Panc1 (cell line): ENCODE measurements at regions not wholly inside any gene's neighbourhood (a gene's known extent, or its start where the extent isn't known, plus 50 kb on each side); places are given as distances from the start of the nearest gene placed in this dataset.
"Not testable (repeated sequence)": the region's sequence is repeated elsewhere in the genome, so short reads cannot be mapped to it uniquely, and the experiment has no call there.

Source experiments
- ATAC-seq: fragments of 200-7000 bp; cut with Tn5 transposase; 2 replicates; pipeline ENCODE4 v1.9.1; 2020; ENCODE audit warnings: mild to moderate bottlenecking, moderate library complexity
- BruUV-seq: library from RNA; stranded (reverse); fragments of 400-500 nt; replicated peaks from 2 replicates; lab custom pipeline; 2021; lab: Mats Ljungman, UMichigan
- CTCF ChIA-PET: fragments of 300-600 bp; sonication (Branson Sonifier 250); formaldehyde crosslinking; loops from one replicate; lab custom pipeline; 2022; ENCODE audit warnings: antibody characterized with exemption; lab: Charles Lee
- POLR2A ChIA-PET: fragments of 300-600 bp; sonication (Branson Sonifier 250); formaldehyde crosslinking; loops from one replicate; lab custom pipeline; 2022; ENCODE audit warnings: antibody characterized with exemption; lab: Charles Lee
- DNase-seq: peaks from one replicate; pipeline ENCODE4 v3.0.0-alpha.2; 2010; ENCODE audit warnings: low read depth, low spot score
- H3K27ac ChIP-seq: 2 replicates; pipeline ENCODE4 v1.5.1; 2011; ENCODE audit warnings: mild to moderate bottlenecking, low read length, inconsistent platforms
- H3K27me3 ChIP-seq: fragments of 200-500 bp; sonication (Bioruptor generic); 2 replicates; pipeline ENCODE4 v1.6.0; 2014; ENCODE audit warnings: low read length, inconsistent platforms; ENCODE audit not compliant: control insufficient read depth, insufficient read depth
- H3K36me3 ChIP-seq: fragments of 200-500 bp; sonication (Bioruptor generic); 2 replicates; pipeline ENCODE4 v1.5.1; 2014; ENCODE audit warnings: inconsistent platforms, mild to moderate bottlenecking, low read length, moderate library complexity; ENCODE audit not compliant: control insufficient read depth, insufficient read depth
- H3K4me1 ChIP-seq: 2 replicates; pipeline ENCODE4 v1.5.1; 2011; ENCODE audit warnings: inconsistent platforms, mild to moderate bottlenecking, low read length, moderate library complexity; ENCODE audit not compliant: control insufficient read depth, insufficient read depth
- H3K4me3 ChIP-seq, 2 experiments: 2 replicates each; pipeline ENCODE4 v1.5.1; 2011 to 2012; ENCODE audit warnings: low read depth in 2 of 2, low read length in 2 of 2, mild to moderate bottlenecking in 2 of 2, inconsistent platforms in 1 of 2, moderate library complexity in 1 of 2
- H3K9me3 ChIP-seq: fragments of 200-500 bp; sonication (Bioruptor generic); 2 replicates; pipeline ENCODE4 v1.5.1; 2014; ENCODE audit warnings: low read depth, mild to moderate bottlenecking, inconsistent platforms, low read length, moderate library complexity; ENCODE audit not compliant: control insufficient read depth, insufficient read depth
- POLR2AphosphoS5 ChIP-seq: IDR thresholded peaks from 2 replicates; pipeline ENCODE4 v1.6.1; 2012; ENCODE audit warnings: mild to moderate bottlenecking, low read depth, low read length, moderate library complexity
- REST ChIP-seq, 2 experiments: IDR thresholded peaks; 2 replicates each; pipeline ENCODE4 v1.6.1; 2011 to 2012; ENCODE audit warnings: low read depth in 2 of 2, control low read depth in 1 of 2, low read length in 1 of 2, mild to moderate bottlenecking in 1 of 2, moderate library complexity in 1 of 2; ENCODE audit not compliant: insufficient read depth in 1 of 2
- SIN3A ChIP-seq: IDR thresholded peaks from 2 replicates; pipeline ENCODE4 v1.6.1; 2012; ENCODE audit warnings: low read depth, mild to moderate bottlenecking, low read length, moderate library complexity, borderline replicate concordance; ENCODE audit not compliant: insufficient read depth
- TCF7L2 ChIP-seq: IDR thresholded peaks from 2 replicates; pipeline ENCODE4 v1.6.1; 2011; ENCODE audit warnings: mild to moderate bottlenecking, low read depth, low read length, inconsistent platforms
- in situ Hi-C: cut with HindIII; loops from 2 replicates; pipeline ENCODE4 v1.10.0; 2016; ENCODE audit warnings: low sequenced_read_pairs, low pct_unique_long_range_greater_than_20kb
- intact Hi-C: fragments of 100-400 bp; cut with micrococcal nuclease; formaldehyde crosslinking; loops from one replicate; pipeline ENCODE4 v1.10.0; 2022; ENCODE audit not compliant: unreplicated experiment
- TF ChIP-seq, protein P1 (sequence below): fragments of 450-650 bp; IDR thresholded peaks from 2 replicates; pipeline ENCODE4 v1.5.1; 2017; ENCODE audit warnings: mild to moderate bottlenecking

GRCh38 chr1:70587872-70588366, 176.9 kb downstream of the CTH start:
- Histone ChIP-seq H3K4me3 (no peak overlapping the region), H3K4me1 (no peaks in the 10 kb centered on the region), H3K27me3 (no peaks in the 10 kb centered on the region), H3K9me3 (no peaks in the 10 kb centered on the region), H3K27ac (no peak overlapping the region), H3K36me3 (no peaks in the 10 kb centered on the region)
- intact Hi-C loops: no loop called here
- DNase-seq: no peak
- no peak for ATAC-seq
- TF ChIP-seq TCF7L2 (no peak), POLR2AphosphoS5 (no peak), SIN3A (no peak), REST (IDR thresholded peaks at IDR 0.05; ENCODE audit: insufficient read depth in 1 of 2, low read depth in 2 of 2, low read length in 1 of 2) (no peak)
- TF ChIP-seq, protein P1, sequence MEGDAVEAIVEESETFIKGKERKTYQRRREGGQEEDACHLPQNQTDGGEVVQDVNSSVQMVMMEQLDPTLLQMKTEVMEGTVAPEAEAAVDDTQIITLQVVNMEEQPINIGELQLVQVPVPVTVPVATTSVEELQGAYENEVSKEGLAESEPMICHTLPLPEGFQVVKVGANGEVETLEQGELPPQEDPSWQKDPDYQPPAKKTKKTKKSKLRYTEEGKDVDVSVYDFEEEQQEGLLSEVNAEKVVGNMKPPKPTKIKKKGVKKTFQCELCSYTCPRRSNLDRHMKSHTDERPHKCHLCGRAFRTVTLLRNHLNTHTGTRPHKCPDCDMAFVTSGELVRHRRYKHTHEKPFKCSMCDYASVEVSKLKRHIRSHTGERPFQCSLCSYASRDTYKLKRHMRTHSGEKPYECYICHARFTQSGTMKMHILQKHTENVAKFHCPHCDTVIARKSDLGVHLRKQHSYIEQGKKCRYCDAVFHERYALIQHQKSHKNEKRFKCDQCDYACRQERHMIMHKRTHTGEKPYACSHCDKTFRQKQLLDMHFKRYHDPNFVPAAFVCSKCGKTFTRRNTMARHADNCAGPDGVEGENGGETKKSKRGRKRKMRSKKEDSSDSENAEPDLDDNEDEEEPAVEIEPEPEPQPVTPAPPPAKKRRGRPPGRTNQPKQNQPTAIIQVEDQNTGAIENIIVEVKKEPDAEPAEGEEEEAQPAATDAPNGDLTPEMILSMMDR: no peak
- in situ Hi-C loops: no loop called here
- no TSS peak for BruUV-seq
- CTCF ChIA-PET: no interaction called here
- POLR2A ChIA-PET: no interaction called here

DNA sequence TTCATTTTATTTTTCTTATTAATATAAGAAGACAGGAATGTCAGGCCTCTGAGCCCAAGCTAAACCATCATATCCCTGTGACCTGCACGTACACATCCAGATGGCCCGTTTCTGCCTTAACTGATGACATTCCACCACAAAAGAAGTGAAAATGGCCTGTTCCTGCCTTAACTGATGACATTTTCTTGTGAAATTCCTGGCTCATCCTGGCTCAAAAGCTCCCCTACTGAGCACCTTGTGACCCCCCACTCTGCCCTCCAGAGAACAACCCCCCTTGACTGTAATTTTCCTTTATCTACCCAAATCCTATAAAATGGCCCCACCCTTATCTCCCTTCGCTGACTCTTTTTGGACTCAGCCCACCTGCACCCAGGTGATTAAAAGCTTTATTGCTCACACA, 182.5 kb downstream of the CTH start:
- ATAC-seq, H3K4me1 ChIP-seq, POLR2A ChIA-PET, DNase-seq, CTCF ChIA-PET, H3K9me3 ChIP-seq, intact Hi-C loops, in situ Hi-C loops, H3K36me3 ChIP-seq, H3K27ac ChIP-seq, H3K4me3 ChIP-seq, H3K27me3 ChIP-seq, BruUV-seq: not testable (repeated sequence)

DNA sequence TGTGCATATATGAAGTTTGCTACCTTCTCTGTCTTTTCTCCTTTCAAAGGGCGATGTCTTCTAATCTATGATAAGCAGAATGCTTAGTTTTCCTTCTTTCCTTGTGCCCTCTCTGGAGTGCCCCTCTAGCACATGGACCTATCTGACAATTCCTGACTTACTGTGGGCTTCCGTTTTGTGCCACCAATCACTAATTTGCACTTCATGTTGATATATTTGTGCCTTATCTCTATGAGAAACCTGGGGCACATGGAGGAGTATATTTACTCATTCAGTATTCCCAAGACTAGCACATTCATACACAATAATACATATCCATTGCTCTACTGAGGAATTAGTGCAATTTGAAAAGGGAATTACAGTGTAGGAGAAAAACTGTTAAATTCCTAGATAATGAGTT, 197.7 kb downstream of the CTH start:
- in situ Hi-C loops: no loop called here
- Histone ChIP-seq H3K27ac (no peak overlapping the region), H3K27me3 (no peaks in the 10 kb centered on the region), H3K4me3 (no peak overlapping the region), H3K36me3 (no peaks in the 10 kb centered on the region), H3K9me3 (no peaks in the 10 kb centered on the region), H3K4me1 (no peaks in the 10 kb centered on the region)
- intact Hi-C loops: no loop called here
- ChIA-PET POLR2A (interaction anchor here (0.5 kb wide), 1 partner anchor 79 kb away, joined by 3 read pairs; no protein-coding TSS in a partner anchor), CTCF (no interaction called here)
- BruUV-seq: no TSS peak
- ATAC-seq (no peak), DNase-seq (no peak)
- TF ChIP-seq REST (IDR thresholded peaks at IDR 0.05; ENCODE audit: insufficient read depth in 1 of 2, low read depth in 2 of 2, low read length in 1 of 2): no peak
- no peak for TF ChIP-seq POLR2AphosphoS5
- TF ChIP-seq, protein P1: no peak
- TF ChIP-seq SIN3A: no peak
- TF ChIP-seq TCF7L2: no peak

- in situ Hi-C loops, H3K36me3 ChIP-seq, DNase-seq, H3K27ac ChIP-seq, ATAC-seq, H3K4me1 ChIP-seq, intact Hi-C loops, H3K4me3 ChIP-seq, BruUV-seq, CTCF ChIA-PET, H3K27me3 ChIP-seq, H3K9me3 ChIP-seq, POLR2A ChIA-PET: not testable (repeated sequence)
Observed at GRCh38 chr1:70610164-70610563, 199.1 kb downstream of the CTH start.
